WI38 (cell line): ENCODE measurements at regions not wholly inside any gene's neighbourhood (a gene's known extent, or its start where the extent isn't known, plus 50 kb on each side); places are given as distances from the start of the nearest gene placed in this dataset.

ENCODE experiments used
- H3K4me3 ChIP-seq: 2 replicates; pipeline ENCODE4 v1.5.1; 2011; ENCODE audit warnings: low read depth, mild to moderate bottlenecking, control low read depth, low read length
- CTCF ChIP-seq: IDR thresholded peaks from 2 replicates; pipeline ENCODE4 v1.5.1; 2012; ENCODE audit warnings: low read depth, mild to moderate bottlenecking, control low read depth, low read length

DNA sequence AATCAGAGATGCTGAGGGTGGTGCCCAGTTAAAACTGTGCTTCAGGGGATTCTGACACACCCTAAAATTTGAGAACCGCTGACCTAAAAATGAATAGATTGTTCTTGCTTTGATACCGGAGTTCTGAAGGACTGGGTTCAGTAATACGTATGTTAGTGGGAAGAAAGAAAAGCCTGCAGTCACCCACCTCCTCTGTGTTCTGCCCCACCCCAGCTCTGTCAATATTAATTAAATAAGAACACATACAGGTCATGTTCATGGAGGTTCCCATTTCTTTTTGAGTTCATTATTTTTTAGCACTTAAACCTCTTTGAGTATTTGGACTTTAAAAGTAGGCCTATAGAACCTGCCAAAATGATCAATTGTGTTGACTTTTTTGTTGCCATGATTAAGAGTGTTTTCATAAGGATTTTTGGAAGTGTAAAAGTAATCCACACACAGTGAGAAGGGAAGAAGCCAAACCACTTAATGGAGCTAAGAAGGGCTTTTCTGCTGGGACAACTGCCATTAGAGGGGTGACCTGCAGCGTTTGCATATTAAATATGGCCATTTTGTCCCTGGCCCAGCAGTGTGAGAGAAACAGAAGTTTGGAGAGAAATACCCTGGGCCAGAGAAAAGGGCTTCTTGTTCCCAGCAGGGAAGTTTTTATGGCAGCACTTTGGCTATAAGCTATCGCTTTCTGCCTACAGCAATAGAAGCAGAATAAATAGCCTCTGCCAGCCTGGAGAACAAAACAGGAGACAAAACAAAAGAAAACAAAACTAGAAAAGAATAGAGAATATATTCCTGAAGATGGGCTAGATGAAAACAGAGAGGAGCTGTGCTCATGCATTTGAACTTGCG lies 80.7 kb upstream of the RNF152 start:
- no peak for TF ChIP-seq CTCF
- no peak overlapping the region for H3K4me3 ChIP-seq

DNA sequence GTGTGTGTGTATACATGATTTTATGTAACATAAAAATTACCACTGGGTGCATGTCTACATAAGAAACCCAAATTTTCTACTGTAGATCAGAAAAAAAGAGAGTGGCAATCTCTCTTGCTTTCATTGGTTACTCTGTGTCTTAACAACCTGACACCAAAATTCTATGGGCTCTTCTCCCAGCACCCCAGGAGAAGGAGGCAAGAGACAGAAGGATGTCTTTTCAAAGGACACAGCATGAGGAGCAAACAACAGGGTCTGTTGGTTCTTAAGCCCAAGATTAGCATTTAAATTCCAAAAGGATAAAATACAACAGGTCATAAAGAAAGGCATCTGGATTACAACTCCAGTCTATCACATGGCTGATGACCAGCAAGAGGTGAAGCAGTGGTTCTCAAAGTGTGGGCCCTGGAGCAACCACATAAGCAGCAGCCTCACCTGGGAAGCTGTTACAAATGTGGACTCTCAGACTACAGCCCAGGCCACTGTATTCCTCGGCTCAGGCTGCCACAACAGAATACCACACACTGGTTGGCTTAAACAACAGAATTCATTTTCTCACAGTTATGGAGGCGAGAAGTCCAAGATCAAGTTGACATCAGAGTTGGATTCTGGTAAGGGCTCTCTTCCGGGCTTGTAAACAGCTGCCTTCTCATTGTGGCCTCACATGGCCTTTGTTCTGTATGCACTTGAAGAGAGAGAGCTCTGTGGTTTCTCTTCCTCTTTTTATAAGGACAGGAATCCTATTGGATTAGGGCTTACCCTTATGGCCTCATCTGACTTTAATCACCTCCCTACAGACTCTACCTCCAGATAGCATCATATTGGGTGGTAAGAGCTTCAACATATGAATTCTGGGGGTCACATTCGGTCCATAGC lies 79.8 kb upstream of the RNF152 start:
- no peak overlapping the region for H3K4me3 ChIP-seq
- TF ChIP-seq CTCF: no peak

GRCh38 chr18:61967252-61967891 lies 74.6 kb upstream of the RNF152 start:
- no peak overlapping the region for H3K4me3 ChIP-seq
- TF ChIP-seq CTCF: no peak

- H3K4me3 ChIP-seq: no peak overlapping the region
- no peak for TF ChIP-seq CTCF
Measured at GRCh38 chr18:61965311-61965710, 72.5 kb upstream of the RNF152 start.

- no peak for TF ChIP-seq CTCF
Measured at GRCh38 chr18:61964616-61965015, 71.8 kb upstream of the RNF152 start.

DNA sequence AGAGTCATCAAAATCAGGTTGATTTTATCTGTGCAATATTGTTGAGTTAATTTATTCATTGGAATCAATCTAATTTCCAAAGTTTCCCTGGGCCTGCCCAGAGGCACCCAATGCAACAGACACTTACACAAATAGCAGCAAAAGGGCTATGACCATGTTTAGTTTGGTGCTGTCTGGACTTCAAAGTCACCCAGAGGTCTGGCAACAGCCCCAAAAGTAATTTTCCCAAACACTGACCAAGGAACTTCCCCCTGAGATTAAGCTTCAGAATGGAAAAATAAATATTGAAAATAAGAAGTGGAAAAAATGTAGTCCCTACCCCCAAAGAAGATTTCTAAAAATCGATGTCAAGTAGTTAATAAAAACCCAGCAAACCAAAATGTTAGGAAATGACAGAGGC lies 70.9 kb upstream of the RNF152 start:
- no peak for TF ChIP-seq CTCF
- no peak overlapping the region for H3K4me3 ChIP-seq

More at GRCh38 chr18:61964616-61965015, 71.8 kb upstream of the RNF152 start:
- no peak overlapping the region for H3K4me3 ChIP-seq
